GM12872 (cell line): ENCODE measurements at regions not wholly inside any gene's neighbourhood (a gene's known extent, or its start where the extent isn't known, plus 50 kb on each side); places are given as distances from the start of the nearest gene placed in this dataset.

ENCODE experiments used
- TF ChIP-seq, protein P1 (sequence below): IDR thresholded peaks from 3 replicates; pipeline ENCODE4 v1.5.1; 2011; ENCODE audit warnings: low read depth, mild to moderate bottlenecking, low read length, moderate library complexity; ENCODE audit not compliant: insufficient read depth

DNA sequence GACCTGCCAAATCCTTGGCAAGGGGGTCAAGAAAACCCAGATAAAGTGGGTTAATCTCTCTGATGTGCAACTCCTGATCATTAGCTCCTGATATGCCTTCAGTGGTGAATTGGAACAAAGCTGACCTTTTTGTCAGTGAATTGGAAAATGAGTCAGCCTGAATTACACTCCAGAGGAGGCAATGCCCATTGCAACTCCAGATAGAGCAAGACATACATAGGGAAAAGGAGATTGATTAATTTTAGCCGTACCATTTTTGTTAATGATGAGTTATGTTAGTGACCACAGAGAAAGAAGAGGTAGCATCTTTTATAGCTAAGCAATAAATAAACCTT, 195.2 kb upstream of the CADPS start:
- TF ChIP-seq, protein P1, sequence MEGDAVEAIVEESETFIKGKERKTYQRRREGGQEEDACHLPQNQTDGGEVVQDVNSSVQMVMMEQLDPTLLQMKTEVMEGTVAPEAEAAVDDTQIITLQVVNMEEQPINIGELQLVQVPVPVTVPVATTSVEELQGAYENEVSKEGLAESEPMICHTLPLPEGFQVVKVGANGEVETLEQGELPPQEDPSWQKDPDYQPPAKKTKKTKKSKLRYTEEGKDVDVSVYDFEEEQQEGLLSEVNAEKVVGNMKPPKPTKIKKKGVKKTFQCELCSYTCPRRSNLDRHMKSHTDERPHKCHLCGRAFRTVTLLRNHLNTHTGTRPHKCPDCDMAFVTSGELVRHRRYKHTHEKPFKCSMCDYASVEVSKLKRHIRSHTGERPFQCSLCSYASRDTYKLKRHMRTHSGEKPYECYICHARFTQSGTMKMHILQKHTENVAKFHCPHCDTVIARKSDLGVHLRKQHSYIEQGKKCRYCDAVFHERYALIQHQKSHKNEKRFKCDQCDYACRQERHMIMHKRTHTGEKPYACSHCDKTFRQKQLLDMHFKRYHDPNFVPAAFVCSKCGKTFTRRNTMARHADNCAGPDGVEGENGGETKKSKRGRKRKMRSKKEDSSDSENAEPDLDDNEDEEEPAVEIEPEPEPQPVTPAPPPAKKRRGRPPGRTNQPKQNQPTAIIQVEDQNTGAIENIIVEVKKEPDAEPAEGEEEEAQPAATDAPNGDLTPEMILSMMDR: no peak

DNA sequence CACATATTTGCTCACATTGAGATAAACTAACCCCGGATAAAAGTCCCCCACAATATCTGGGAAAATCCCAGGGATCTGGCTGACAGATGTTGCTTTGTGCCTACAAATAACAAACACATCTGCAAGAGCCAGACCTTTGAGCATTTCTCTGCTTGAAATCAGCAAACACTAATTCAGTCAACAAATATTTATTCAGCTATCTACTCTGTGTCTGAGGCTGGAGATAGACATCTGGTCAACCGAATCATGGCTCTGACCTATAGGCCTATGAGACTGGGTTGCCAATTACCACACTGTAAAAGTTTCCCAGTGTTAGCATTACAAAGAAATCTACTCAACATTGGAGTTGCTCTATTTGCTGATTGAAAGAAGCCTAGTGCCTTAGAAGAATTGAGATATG, 201.1 kb upstream of the CADPS start:
- TF ChIP-seq, protein P1: no peak

DNA sequence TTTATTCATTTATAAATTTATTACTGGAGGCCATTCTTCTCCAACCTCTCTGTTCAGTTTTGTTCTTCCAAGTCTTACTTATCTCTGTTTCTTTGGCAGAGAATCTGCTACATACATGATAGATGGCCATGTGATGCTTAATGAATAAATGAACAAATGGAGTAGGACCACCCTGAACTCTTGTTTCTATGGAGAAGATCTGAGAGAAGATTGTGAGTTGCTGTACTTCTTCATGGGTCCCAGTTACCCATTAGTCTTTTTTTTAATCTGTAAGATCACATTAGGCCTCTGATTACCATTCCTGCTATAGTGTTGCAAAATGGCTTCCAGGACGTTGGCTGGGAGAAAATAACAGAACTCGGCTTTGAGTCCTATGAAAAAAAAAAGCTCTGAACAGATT, 191.9 kb upstream of the SYNPR start:
- TF ChIP-seq, protein P1: no peak

DNA sequence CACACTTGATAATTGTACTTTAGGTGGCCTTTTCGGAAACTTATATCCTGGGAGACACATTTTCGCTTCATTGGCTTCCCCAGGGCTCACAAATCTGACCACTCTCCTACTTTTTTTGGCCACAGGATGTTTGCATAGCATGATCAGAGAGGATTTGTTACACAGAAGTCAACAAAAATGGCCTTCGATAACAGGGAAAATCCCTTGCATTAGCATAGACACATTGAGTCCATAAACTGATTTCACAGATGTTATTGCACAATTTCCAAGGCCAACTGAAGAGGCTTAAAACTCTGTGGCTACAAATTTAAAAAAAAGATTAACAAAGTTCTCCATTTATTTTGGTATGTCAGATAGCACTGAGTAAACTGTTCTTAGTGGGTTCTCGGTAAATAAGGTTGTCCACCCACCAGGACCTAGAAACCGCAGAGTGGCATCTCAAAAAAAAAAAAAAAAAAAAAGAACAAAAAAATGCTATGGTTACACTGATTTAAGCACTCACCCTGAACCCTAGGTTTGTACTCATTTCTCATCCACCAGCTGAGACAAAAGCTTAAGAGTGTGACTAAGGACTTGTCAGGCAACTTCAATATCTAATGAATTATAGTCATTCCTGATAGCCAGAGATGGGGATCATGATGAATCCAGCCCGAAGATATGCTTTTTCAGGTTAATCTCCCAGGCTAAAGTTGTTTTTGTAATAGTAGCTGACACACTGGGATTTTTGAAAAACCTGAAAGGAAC, 188.9 kb upstream of the SYNPR start:
- TF ChIP-seq, protein P1: no peak

DNA sequence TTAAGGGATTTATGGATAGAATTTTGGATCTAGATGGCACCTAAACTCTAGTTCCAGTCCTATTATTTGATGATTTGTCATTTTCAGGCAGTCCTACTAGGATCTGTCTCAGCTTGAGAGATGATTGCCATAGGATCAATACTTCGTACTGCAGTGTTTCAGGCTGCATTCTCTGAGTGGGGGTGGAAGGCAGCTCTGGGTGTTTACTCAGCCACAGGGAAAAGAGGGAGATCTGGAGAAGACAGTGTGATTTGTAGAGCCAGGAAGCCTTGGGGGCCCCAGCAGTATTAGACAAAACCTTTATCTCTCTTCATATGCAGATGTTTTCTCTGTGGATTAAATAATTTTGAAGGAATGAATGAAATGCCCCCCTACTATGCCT, 188.4 kb upstream of the SYNPR start:
- TF ChIP-seq, protein P1: no peak

DNA sequence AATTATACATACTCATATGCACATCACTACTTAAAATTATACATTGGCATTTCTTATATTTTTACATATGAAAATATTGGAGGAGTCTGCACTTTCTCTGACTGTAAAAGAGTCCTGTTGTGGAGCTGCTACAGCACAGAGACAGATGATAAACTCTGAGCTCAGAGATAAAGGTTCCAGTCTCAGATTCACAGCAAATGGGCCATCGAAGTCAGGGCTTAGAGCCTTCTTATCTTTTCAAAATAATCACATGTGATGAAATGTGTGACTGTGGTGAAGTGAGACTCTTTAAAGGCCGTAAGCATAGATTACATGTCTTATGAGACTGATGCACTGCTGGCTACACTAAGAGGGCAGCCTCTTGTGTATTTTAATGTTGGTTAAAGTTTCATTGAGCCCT, 187.5 kb upstream of the SYNPR start:
- TF ChIP-seq, protein P1: no peak

DNA sequence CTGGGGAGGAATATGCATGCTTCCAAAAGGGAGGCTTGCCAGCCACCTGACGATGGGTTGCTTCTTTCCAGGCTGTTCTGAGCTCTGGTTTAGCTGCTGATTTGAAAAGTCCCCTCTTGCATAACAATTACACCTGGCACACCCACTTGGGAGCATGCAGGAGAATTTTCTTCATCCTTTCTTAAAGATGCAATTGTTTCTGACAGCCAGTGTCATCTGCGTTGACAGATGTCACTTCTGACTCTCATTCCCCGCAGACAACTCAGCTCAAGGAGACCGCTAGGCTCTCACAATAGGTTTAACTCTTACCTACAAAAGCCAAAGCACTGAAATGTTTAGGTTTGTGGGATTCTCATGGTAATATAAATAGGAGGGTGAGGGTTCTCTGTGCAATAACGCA, 185.6 kb upstream of the SYNPR start:
- TF ChIP-seq, protein P1: no peak
